K562 (cell line): ENCODE measurements at regions not wholly inside any gene's neighbourhood (a gene's known extent, or its start where the extent isn't known, plus 50 kb on each side); places are given as distances from the start of the nearest gene placed in this dataset.

Source experiments
- ATAC-seq: fragments of 200-7000 bp; cut with Tn5 transposase; 3 replicates; pipeline ENCODE4 v1.9.1; 2020; ENCODE audit warnings: moderate library complexity
- BruUV-seq: library from RNA; stranded (reverse); fragments of 400-500 nt; replicated peaks from 2 replicates; lab custom pipeline; 2021; lab: Mats Ljungman, UMichigan
- CTCF ChIA-PET: fragments of 300-600 bp; formaldehyde crosslinking; extraction: SDS; loops from one replicate; lab custom pipeline; 2021; ENCODE audit warnings: low intra/inter-chr PET ratio; lab: Yijun Ruan, JAX
- POLR2A ChIA-PET: fragments of 300-600, 350-650 bp; sonication (Branson Sonifier 250); formaldehyde crosslinking; extraction: SDS; loops from one replicate; lab custom pipeline; 2021; ENCODE audit warnings: antibody characterized with exemption, inconsistent platforms; lab: Yijun Ruan, JAX
- DNase-seq, 4 experiments: peaks; one replicate each; pipeline versions ENCODE4 v3.0.0 to v3.0.0-alpha.2; 2011 to 2018; ENCODE audit warnings: low spot score in 3 of 4, mixed read lengths in 3 of 4; ENCODE audit errors: extremely low read depth in 1 of 4
- FAIRE-seq: peaks from 2 replicates; lab custom pipeline; 2011; peaks lifted over from hg19 to GRCh38; lab: Jason Lieb, UNC
- H2AFZ ChIP-seq: 2 replicates; pipeline ENCODE4 v1.6.0; 2011; ENCODE audit warnings: low read depth, low read length, control low read depth, inconsistent platforms
- H3K27ac ChIP-seq: fragments of 200-600 bp; 3 replicates; pipeline ENCODE4 v1.8.0; 2011; ENCODE audit warnings: low read depth, mild to moderate bottlenecking, control low read depth, inconsistent platforms, low read length, moderate library complexity, mixed read lengths; ENCODE audit errors: extremely low read depth
- H3K27me3 ChIP-seq, 2 experiments: fragments of 300-600 bp in 1 of 2; 2 replicates in 1 of 2; 3 replicates in 1 of 2; pipeline versions ENCODE4 v1.6.0 to v1.8.0; 2011; ENCODE audit warnings: inconsistent platforms in 2 of 2, low read length in 2 of 2, mild to moderate bottlenecking in 1 of 2, mixed read lengths in 1 of 2, moderate library complexity in 1 of 2; ENCODE audit not compliant: control insufficient read depth in 2 of 2, insufficient read depth in 2 of 2
- H3K36me3 ChIP-seq: fragments of 300-600 bp; 3 replicates; pipeline ENCODE4 v1.8.0; 2011; ENCODE audit warnings: mild to moderate bottlenecking, low read length, inconsistent platforms; ENCODE audit not compliant: control insufficient read depth, insufficient read depth
- H3K4me1 ChIP-seq, 2 experiments: fragments of 200-600 bp in 1 of 2; replicated peaks in 1 of 2; 2 replicates in 1 of 2; 3 replicates in 1 of 2; pipeline versions ENCODE4 v1.5.1 to v1.8.0; 2011; ENCODE audit warnings: inconsistent platforms in 2 of 2, low read length in 2 of 2, mild to moderate bottlenecking in 1 of 2, mixed read lengths in 1 of 2, moderate library complexity in 1 of 2; ENCODE audit not compliant: control insufficient read depth in 2 of 2, insufficient read depth in 2 of 2
- H3K4me2 ChIP-seq: 2 replicates; pipeline ENCODE4 v1.6.1; 2011; ENCODE audit warnings: low read length, control low read depth, inconsistent platforms, mixed read lengths; ENCODE audit not compliant: insufficient read depth
- H3K4me3 ChIP-seq: fragments of 200-600 bp; sonication (generic), shearing (Covaris generic); 2 replicates; pipeline ENCODE4 v1.5.1; 2016; ENCODE audit warnings: control low read depth, inconsistent platforms
- H3K79me2 ChIP-seq: fragments of 200-600 bp; 3 replicates; pipeline ENCODE4 v1.8.0; 2011; ENCODE audit warnings: low read length, inconsistent platforms; ENCODE audit not compliant: control insufficient read depth, insufficient read depth
- H3K9ac ChIP-seq, 2 experiments: 2 replicates each; pipeline versions ENCODE4 v1.6.0 to v1.6.1; 2011; ENCODE audit warnings: low read depth in 2 of 2, low read length in 2 of 2, control low read depth in 1 of 2, inconsistent platforms in 1 of 2, mild to moderate bottlenecking in 1 of 2, mixed read lengths in 1 of 2; ENCODE audit not compliant: insufficient read depth in 1 of 2
- H3K9me1 ChIP-seq: one replicate; pipeline ENCODE4 v1.6.0; 2011; ENCODE audit warnings: inconsistent platforms, mild to moderate bottlenecking, low read length, moderate library complexity; ENCODE audit not compliant: control insufficient read depth, insufficient read depth
- H3K9me3 ChIP-seq: replicated peaks from 2 replicates; pipeline ENCODE4 v1.5.1; 2011; ENCODE audit warnings: low read depth, low read length, inconsistent platforms; ENCODE audit not compliant: control insufficient read depth, insufficient read depth
- H4K20me1 ChIP-seq: replicated peaks from 2 replicates; pipeline ENCODE4 v1.6.1; 2011; ENCODE audit warnings: low read length, inconsistent platforms, mixed read lengths; ENCODE audit not compliant: control insufficient read depth, insufficient read depth
- BHLHE40 ChIP-seq: IDR thresholded peaks from 2 replicates; pipeline ENCODE4 v1.6.1; 2011; ENCODE audit warnings: low read length, improper control_type of control experiment
- CHD2 ChIP-seq: IDR thresholded peaks from 2 replicates; pipeline ENCODE4 v1.6.1; 2011; ENCODE audit warnings: low read depth, low read length
- CREB1 ChIP-seq, 2 experiments: sonication (generic) in 1 of 2; formaldehyde crosslinking in 1 of 2; IDR thresholded peaks; 2 replicates each; pipeline versions ENCODE4 v1.6.1 to v1.8.0; 2012 to 2022; ENCODE audit warnings: inconsistent platforms in 1 of 2, mild to moderate bottlenecking in 1 of 2, missing genetic modification reagents in 1 of 2, moderate library complexity in 1 of 2
- CREBBP ChIP-seq: IDR thresholded peaks from one replicate; pipeline ENCODE4 v1.6.1; 2012; ENCODE audit warnings: low read depth, mild to moderate bottlenecking, control low read depth, inconsistent platforms, low read length
- DPF2 ChIP-seq: fragments of 450-650 bp; IDR thresholded peaks from 2 replicates; pipeline ENCODE4 v1.6.1; 2016
- PRMT5 ChIP-seq: sonication (generic); formaldehyde crosslinking; IDR thresholded peaks from 2 replicates; pipeline ENCODE4 v1.5.0; 2020; ENCODE audit warnings: missing genetic modification reagents
- RFX5 ChIP-seq: IDR thresholded peaks from 2 replicates; pipeline ENCODE4 v1.6.1; 2011; ENCODE audit warnings: low read depth, mild to moderate bottlenecking, improper control_type of control experiment, low read length
- ZKSCAN8 ChIP-seq: fragments of 200-800 bp; sonication (Bioruptor generic); IDR thresholded peaks from 2 replicates; pipeline ENCODE4 v1.6.1; 2016; ENCODE audit warnings: missing genetic modification characterization, missing compliant biosample characterization
- WGBS: fragments of 100-300 bp; shearing (Covaris generic); methylation state at CpG from one replicate; pipeline ENCODE4 v1.1.6; 2016; ENCODE audit warnings: low coverage, mixed read lengths; ENCODE audit not compliant: insufficient coverage; ENCODE audit errors: missing lambda C conversion rate; 5-methylcytosine and 5-hydroxymethylcytosine counted together
- in situ Hi-C: fragments of 300-500 bp; cut with MboI; formaldehyde crosslinking; loops from 4 replicates; pipeline ENCODE4 v1.15.0; 2018; ENCODE audit warnings: inconsistent platforms, mixed read lengths
- intact Hi-C: fragments of 100-400 bp; cut with micrococcal nuclease; formaldehyde crosslinking; loops from 2 replicates; pipeline ENCODE4 v1.14.2; 2022
- TF ChIP-seq, protein P1 (sequence below), 2 experiments: IDR thresholded peaks in 1 of 2; conservative IDR thresholded peaks in 1 of 2; 2 replicates each; pipeline ENCODE4 v1.6.1; 2016; ENCODE audit warnings: low read depth in 2 of 2, mild to moderate bottlenecking in 1 of 2, missing compliant biosample characterization in 1 of 2, missing genetic modification characterization in 1 of 2, moderate library complexity in 1 of 2
- TF ChIP-seq, protein P2 (sequence below): sonication (generic); formaldehyde crosslinking; IDR thresholded peaks from 2 replicates; pipeline ENCODE4 v1.8.1; 2023; ENCODE audit warnings: mild to moderate bottlenecking, missing genetic modification reagents

DNA sequence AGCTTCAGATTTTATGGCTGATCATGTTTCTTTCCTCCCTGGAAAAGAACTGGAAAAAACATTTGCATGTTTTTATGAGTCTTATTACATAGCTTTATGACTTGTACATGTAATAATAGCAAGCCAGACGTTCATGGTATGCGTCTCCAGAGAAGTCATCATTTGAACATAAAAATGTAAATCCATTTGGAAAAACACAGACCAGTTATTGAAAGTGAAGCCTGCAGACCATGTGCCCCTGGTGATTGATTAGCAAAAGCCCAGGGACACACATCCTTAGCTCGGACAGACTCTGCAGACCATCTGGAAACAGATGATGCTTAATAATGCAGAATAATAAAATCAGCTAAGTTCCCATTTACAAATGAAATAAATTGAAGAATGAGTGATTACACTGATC is 283.1 kb downstream of the TDRD15 start:
- no peak overlapping the region for H3K4me2 ChIP-seq
- no peak overlapping the region for H3K4me3 ChIP-seq
- FAIRE-seq (no peak), ATAC-seq (no peak), DNase-seq (no peak)
- intact Hi-C loops (no loop called here), in situ Hi-C loops (no loop called here)
- ChIA-PET POLR2A (interaction anchor here (0.8 to 0.9 kb wide), 2 partner anchors 721 to 1523 kb away, joined by 3 read pairs; no protein-coding TSS in a partner anchor), CTCF (no interaction called here)
- H3K4me1 ChIP-seq: no peaks in the 10 kb centered on the region
- H3K27me3 ChIP-seq: no peaks in the 10 kb centered on the region
- no peaks in the 10 kb centered on the region for H3K9me3 ChIP-seq
- no peaks in the 10 kb centered on the region for H4K20me1 ChIP-seq
- BruUV-seq: no TSS peak
- no peak overlapping the region for H3K27ac ChIP-seq
- H3K36me3 ChIP-seq: no peaks in the 10 kb centered on the region
- no peak overlapping the region for H3K9ac ChIP-seq
- WGBS: 0% methylated on average over 3 of the region's 3 CpGs
- H3K9me1 ChIP-seq: no peaks in the 10 kb centered on the region
- TF ChIP-seq PRMT5 (no peak), DPF2 (no peak), ZKSCAN8 (CRISPR knock-in tag) (no peak), CREBBP (no peak)
- no peak overlapping the region for H2AFZ ChIP-seq
- no peaks in the 10 kb centered on the region for H3K79me2 ChIP-seq

DNA sequence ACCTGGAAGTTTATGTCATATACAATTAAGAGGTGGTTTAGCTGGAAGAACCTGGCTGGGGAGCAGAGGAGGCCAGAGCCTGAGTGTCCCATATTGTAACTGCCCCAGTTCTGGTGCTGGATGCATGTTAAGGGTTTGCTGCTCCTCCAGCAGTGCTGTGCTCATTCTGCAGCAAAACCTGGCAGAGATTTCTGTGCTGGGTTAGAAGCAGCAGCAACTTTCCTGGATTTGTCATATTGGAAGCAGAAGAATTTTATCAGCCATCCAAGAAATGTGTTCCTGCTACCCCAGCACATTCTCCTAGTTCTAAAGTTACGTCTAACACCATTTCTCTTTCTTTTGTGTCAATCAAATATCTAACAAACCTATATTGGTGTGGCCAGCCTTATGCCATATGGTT is 284.1 kb downstream of the TDRD15 start:
- Histone ChIP-seq H4K20me1 (no peaks in the 10 kb centered on the region), H3K36me3 (no peaks in the 10 kb centered on the region), H3K27me3 (no peaks in the 10 kb centered on the region), H3K9me3 (no peaks in the 10 kb centered on the region), H3K79me2 (no peaks in the 10 kb centered on the region), H3K4me1 (no peaks in the 10 kb centered on the region), H3K4me2 (no peak overlapping the region), H3K9ac (no peak overlapping the region), H3K27ac (no peak overlapping the region), H3K4me3 (no peak overlapping the region), H2AFZ (no peak overlapping the region), H3K9me1 (no peaks in the 10 kb centered on the region)
- FAIRE-seq (no peak), ATAC-seq (no peak), DNase-seq (no peak)
- in situ Hi-C loops (no loop called here), intact Hi-C loops (no loop called here)
- ChIA-PET POLR2A (no interaction called here), CTCF (no interaction called here)
- WGBS: 0% methylated on average over 1 of the region's 1 CpG
- TF ChIP-seq RFX5: no peak
- TF ChIP-seq CREB1 (IDR thresholded peaks at IDR 0.05): no peak
- no peak for TF ChIP-seq CREB1 (CRISPR knock-in tag; IDR thresholded peaks at IDR 0.05)
- no peak for TF ChIP-seq CHD2
- TF ChIP-seq, protein P1, sequence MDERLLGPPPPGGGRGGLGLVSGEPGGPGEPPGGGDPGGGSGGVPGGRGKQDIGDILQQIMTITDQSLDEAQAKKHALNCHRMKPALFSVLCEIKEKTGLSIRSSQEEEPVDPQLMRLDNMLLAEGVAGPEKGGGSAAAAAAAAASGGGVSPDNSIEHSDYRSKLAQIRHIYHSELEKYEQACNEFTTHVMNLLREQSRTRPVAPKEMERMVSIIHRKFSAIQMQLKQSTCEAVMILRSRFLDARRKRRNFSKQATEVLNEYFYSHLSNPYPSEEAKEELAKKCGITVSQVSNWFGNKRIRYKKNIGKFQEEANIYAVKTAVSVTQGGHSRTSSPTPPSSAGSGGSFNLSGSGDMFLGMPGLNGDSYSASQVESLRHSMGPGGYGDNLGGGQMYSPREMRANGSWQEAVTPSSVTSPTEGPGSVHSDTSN (CRISPR knock-in tag; IDR thresholded peaks at IDR 0.05; ENCODE audit: low read depth): no peak
- TF ChIP-seq, protein P1 (tag; conservative IDR thresholded peaks at IDR 0.05; ENCODE audit: low read depth): no peak
- no peak for TF ChIP-seq BHLHE40
- TF ChIP-seq, protein P2, sequence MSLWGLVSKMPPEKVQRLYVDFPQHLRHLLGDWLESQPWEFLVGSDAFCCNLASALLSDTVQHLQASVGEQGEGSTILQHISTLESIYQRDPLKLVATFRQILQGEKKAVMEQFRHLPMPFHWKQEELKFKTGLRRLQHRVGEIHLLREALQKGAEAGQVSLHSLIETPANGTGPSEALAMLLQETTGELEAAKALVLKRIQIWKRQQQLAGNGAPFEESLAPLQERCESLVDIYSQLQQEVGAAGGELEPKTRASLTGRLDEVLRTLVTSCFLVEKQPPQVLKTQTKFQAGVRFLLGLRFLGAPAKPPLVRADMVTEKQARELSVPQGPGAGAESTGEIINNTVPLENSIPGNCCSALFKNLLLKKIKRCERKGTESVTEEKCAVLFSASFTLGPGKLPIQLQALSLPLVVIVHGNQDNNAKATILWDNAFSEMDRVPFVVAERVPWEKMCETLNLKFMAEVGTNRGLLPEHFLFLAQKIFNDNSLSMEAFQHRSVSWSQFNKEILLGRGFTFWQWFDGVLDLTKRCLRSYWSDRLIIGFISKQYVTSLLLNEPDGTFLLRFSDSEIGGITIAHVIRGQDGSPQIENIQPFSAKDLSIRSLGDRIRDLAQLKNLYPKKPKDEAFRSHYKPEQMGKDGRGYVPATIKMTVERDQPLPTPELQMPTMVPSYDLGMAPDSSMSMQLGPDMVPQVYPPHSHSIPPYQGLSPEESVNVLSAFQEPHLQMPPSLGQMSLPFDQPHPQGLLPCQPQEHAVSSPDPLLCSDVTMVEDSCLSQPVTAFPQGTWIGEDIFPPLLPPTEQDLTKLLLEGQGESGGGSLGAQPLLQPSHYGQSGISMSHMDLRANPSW (CRISPR knock-in tag): no peak
- BruUV-seq: no TSS peak
